ENCODE measurements at regions not wholly inside any gene's neighbourhood (a gene's known extent, or its start where the extent isn't known, plus 50 kb on each side); places are given as distances from the start of the nearest gene placed in this dataset.
"Not testable (repeated sequence)": the region's sequence is repeated elsewhere in the genome, so short reads cannot be mapped to it uniquely, and the experiment has no call there.

DNA sequence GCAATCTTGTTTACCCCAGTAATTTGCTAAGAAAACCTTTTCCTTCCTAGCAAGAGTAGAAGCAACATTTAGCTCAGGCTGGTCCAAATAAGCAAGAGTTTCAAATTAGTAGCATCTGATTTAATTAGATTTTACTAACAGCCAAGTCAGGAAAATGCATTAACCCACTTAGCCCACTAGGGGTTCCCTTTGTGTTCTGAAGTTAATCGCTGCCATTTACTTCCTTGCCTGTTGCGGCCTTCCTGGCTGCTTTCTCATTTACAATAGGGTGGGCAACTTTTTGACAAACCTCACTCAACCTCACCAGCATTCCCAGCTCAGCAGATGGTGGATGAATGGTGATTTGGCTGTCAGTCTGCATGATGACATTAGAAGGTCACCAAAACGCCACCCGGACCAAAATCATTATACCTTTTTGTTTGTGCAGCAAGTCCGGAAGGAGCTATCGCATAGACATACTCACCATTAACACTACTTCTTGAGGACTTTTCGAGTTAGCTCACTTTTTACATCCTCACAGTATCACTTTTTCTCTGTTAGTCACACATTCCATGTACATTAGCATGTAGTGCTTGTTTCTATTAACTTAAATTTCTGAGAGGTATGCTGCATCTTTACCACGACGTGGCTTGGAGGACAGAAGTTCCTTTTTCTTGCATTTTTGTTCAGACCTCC lies 101.5 kb upstream of the SETBP1 start:
- H3K9me3 ChIP-seq (ENCODE audit: control insufficient read depth in 4 of 4, insufficient read depth in 3 of 4, low read length in 3 of 4): no peaks in the 10 kb centered on the region
- TF ChIP-seq, protein P1, sequence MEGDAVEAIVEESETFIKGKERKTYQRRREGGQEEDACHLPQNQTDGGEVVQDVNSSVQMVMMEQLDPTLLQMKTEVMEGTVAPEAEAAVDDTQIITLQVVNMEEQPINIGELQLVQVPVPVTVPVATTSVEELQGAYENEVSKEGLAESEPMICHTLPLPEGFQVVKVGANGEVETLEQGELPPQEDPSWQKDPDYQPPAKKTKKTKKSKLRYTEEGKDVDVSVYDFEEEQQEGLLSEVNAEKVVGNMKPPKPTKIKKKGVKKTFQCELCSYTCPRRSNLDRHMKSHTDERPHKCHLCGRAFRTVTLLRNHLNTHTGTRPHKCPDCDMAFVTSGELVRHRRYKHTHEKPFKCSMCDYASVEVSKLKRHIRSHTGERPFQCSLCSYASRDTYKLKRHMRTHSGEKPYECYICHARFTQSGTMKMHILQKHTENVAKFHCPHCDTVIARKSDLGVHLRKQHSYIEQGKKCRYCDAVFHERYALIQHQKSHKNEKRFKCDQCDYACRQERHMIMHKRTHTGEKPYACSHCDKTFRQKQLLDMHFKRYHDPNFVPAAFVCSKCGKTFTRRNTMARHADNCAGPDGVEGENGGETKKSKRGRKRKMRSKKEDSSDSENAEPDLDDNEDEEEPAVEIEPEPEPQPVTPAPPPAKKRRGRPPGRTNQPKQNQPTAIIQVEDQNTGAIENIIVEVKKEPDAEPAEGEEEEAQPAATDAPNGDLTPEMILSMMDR (IDR thresholded peaks at IDR 0.05; ENCODE audit: control extremely low read depth, extremely low read depth): peak; percentile 24
- H3K36me3 ChIP-seq (ENCODE audit: control insufficient read depth in 4 of 4, insufficient read depth in 4 of 4, low read length in 4 of 4): no peaks in the 10 kb centered on the region
- ATAC-seq (ENCODE audit: insufficient read depth, low FRiP score): no peak
- 81 to 85% methylated on average over 9 of the region's 9 CpGs for WGBS, 2 donors
- no peak overlapping the region for H3K27ac ChIP-seq (ENCODE audit: low read depth in 1 of 2, low read length in 1 of 2)
- no peaks in the 10 kb centered on the region for H3K27me3 ChIP-seq (ENCODE audit: control insufficient read depth in 3 of 3, insufficient read depth in 3 of 3, low read length in 2 of 3)
- no peaks in the 10 kb centered on the region for H3K4me1 ChIP-seq (ENCODE audit: control insufficient read depth in 5 of 5, insufficient read depth in 5 of 5, low read length in 5 of 5)
- no peak overlapping the region for H3K9ac ChIP-seq (ENCODE audit: insufficient read depth in 1 of 2, low read length in 2 of 2)
- DNase-seq: no peak
- H3K4me3 ChIP-seq: no peak overlapping the region

- DNase-seq: no peak
- H3K36me3 ChIP-seq (ENCODE audit: control insufficient read depth in 4 of 4, insufficient read depth in 4 of 4, low read length in 4 of 4): no peaks in the 10 kb centered on the region
- H3K4me3 ChIP-seq: no peak overlapping the region
- H3K27me3 ChIP-seq (ENCODE audit: control insufficient read depth in 3 of 3, insufficient read depth in 3 of 3, low read length in 2 of 3): no peaks in the 10 kb centered on the region
- TF ChIP-seq, protein P1 (IDR thresholded peaks at IDR 0.05; ENCODE audit: control extremely low read depth, extremely low read depth): no peak
- H3K27ac ChIP-seq (ENCODE audit: low read depth in 1 of 2, low read length in 1 of 2): no peak overlapping the region
- WGBS, 2 donors: 64% methylated on average over 7 of the region's 7 CpGs
- no peaks in the 10 kb centered on the region for H3K9me3 ChIP-seq (ENCODE audit: control insufficient read depth in 4 of 4, insufficient read depth in 3 of 4, low read length in 3 of 4)
- no peak for ATAC-seq (ENCODE audit: insufficient read depth, low FRiP score)
- H3K4me1 ChIP-seq (ENCODE audit: control insufficient read depth in 5 of 5, insufficient read depth in 5 of 5, low read length in 5 of 5): no peaks in the 10 kb centered on the region
- no peak overlapping the region for H3K9ac ChIP-seq (ENCODE audit: insufficient read depth in 1 of 2, low read length in 2 of 2)
These were observed 100.9 kb upstream of the SETBP1 start for GRCh38 chr18:44579745-44580144.

GRCh38 chr18:44580159-44580558 lies 100.5 kb upstream of the SETBP1 start:
- Histone ChIP-seq H3K4me1 (ENCODE audit: control insufficient read depth in 5 of 5, insufficient read depth in 5 of 5, low read length in 5 of 5) (no peaks in the 10 kb centered on the region), H3K27ac (ENCODE audit: low read depth in 1 of 2, low read length in 1 of 2) (no peak overlapping the region), H3K9me3 (ENCODE audit: control insufficient read depth in 4 of 4, insufficient read depth in 3 of 4, low read length in 3 of 4) (no peaks in the 10 kb centered on the region), H3K36me3 (ENCODE audit: control insufficient read depth in 4 of 4, insufficient read depth in 4 of 4, low read length in 4 of 4) (no peaks in the 10 kb centered on the region), H3K27me3 (ENCODE audit: control insufficient read depth in 3 of 3, insufficient read depth in 3 of 3, low read length in 2 of 3) (no peaks in the 10 kb centered on the region), H3K9ac (ENCODE audit: insufficient read depth in 1 of 2, low read length in 2 of 2) (no peak overlapping the region), H3K4me3 (no peak overlapping the region)
- TF ChIP-seq, protein P1 (IDR thresholded peaks at IDR 0.05; ENCODE audit: control extremely low read depth, extremely low read depth): no peak
- ATAC-seq (ENCODE audit: insufficient read depth, low FRiP score): no peak
- DNase-seq: no peak
- 72% methylated on average over 2 of the region's 2 CpGs for WGBS, 2 donors

GRCh38 chr18:44580782-44581181 lies 99.9 kb upstream of the SETBP1 start:
- not testable (repeated sequence) for H3K36me3 ChIP-seq (ENCODE audit: control insufficient read depth in 4 of 4, insufficient read depth in 4 of 4, low read length in 4 of 4); H3K27ac ChIP-seq (ENCODE audit: low read depth in 1 of 2, low read length in 1 of 2); ATAC-seq (ENCODE audit: insufficient read depth, low FRiP score); H3K9ac ChIP-seq (ENCODE audit: insufficient read depth in 1 of 2, low read length in 2 of 2); DNase-seq; H3K27me3 ChIP-seq (ENCODE audit: control insufficient read depth in 3 of 3, insufficient read depth in 3 of 3, low read length in 2 of 3); H3K9me3 ChIP-seq (ENCODE audit: control insufficient read depth in 4 of 4, insufficient read depth in 3 of 4, low read length in 3 of 4); H3K4me1 ChIP-seq (ENCODE audit: control insufficient read depth in 5 of 5, insufficient read depth in 5 of 5, low read length in 5 of 5); H3K4me3 ChIP-seq
- 97 to 98% methylated on average over 22 to 28 of the region's 28 CpGs for WGBS, 2 donors

All from lung (tissue), 11 donors.